SK-N-SH (cell line): ENCODE measurements at regions not wholly inside any gene's neighbourhood (a gene's known extent, or its start where the extent isn't known, plus 50 kb on each side); places are given as distances from the start of the nearest gene placed in this dataset.

ENCODE experiments used
- CTCF ChIA-PET: fragments of 300-600, 350-600 bp; formaldehyde crosslinking; extraction: SDS; loops from one replicate; lab custom pipeline; 2021; lab: Yijun Ruan, JAX
- POLR2A ChIA-PET: fragments of 350-600 bp; sonication (Branson Sonifier 250); formaldehyde crosslinking; extraction: SDS; loops from one replicate; lab custom pipeline; 2020; ENCODE audit warnings: antibody characterized with exemption, inconsistent platforms; lab: Yijun Ruan, JAX
- DNase-seq: peaks from one replicate; pipeline ENCODE4 v3.0.0; 2012
- H2AFZ ChIP-seq: fragments of 200-600 bp; sonication (generic); 2 replicates; pipeline ENCODE4 v1.8.1; 2016; ENCODE audit warnings: antibody characterized with exemption, mild to moderate bottlenecking, low read depth
- H3F3A ChIP-seq: fragments of 200-600 bp; sonication (generic); replicated peaks from 2 replicates; pipeline ENCODE3; 2016; ENCODE audit warnings: antibody characterized with exemption, mild to moderate bottlenecking; ENCODE audit not compliant: insufficient read depth
- H3K27ac ChIP-seq, 2 experiments: fragments of 200-500 bp in 1 of 2; fragments of 200-600 bp in 1 of 2; sonication (Bioruptor generic) in 1 of 2; sonication (generic), shearing (Covaris generic) in 1 of 2; 2 replicates each; pipeline versions ENCODE4 v1.5.1 to v1.6.1; 2014 to 2016; ENCODE audit warnings: low read depth in 2 of 2, inconsistent platforms in 1 of 2, low read length in 1 of 2, mild to moderate bottlenecking in 1 of 2, mixed read lengths in 1 of 2
- H3K27me3 ChIP-seq: fragments of 200-600 bp; sonication (generic), shearing (Covaris generic); 2 replicates; pipeline ENCODE4 v1.6.1; 2016; ENCODE audit warnings: mixed run types; ENCODE audit not compliant: insufficient read depth
- H3K36me3 ChIP-seq, 2 experiments: fragments of 200-500 bp in 1 of 2; fragments of 200-600 bp in 1 of 2; sonication (Bioruptor generic) in 1 of 2; sonication (generic) in 1 of 2; replicated peaks in 1 of 2; 2 replicates each; pipeline versions ENCODE3 to v1.5.1; 2014 to 2016; ENCODE audit warnings: low read length in 1 of 2, mild to moderate bottlenecking in 1 of 2; ENCODE audit not compliant: insufficient read depth in 2 of 2, control insufficient read depth in 1 of 2
- H3K4me1 ChIP-seq, 2 experiments: fragments of 200-500 bp in 1 of 2; fragments of 200-600 bp in 1 of 2; sonication (Bioruptor generic) in 1 of 2; sonication (generic), shearing (Covaris generic) in 1 of 2; 2 replicates each; pipeline versions ENCODE4 v1.5.1 to v1.6.1; 2014 to 2016; ENCODE audit warnings: low read depth in 1 of 2, low read length in 1 of 2, mixed run types in 1 of 2; ENCODE audit not compliant: insufficient read depth in 2 of 2, control insufficient read depth in 1 of 2
- H3K4me2 ChIP-seq: fragments of 200-600 bp; sonication (generic), shearing (Covaris generic); 2 replicates; pipeline ENCODE4 v1.6.1; 2017; ENCODE audit warnings: mixed run types
- H3K4me3 ChIP-seq, 2 experiments: fragments of 200-500 bp in 1 of 2; fragments of 200-600 bp in 1 of 2; sonication (Bioruptor generic) in 1 of 2; sonication (generic), shearing (Covaris generic) in 1 of 2; 2 replicates each; pipeline versions ENCODE4 v1.5.1 to v1.8.1; 2014 to 2016; ENCODE audit warnings: low read depth in 2 of 2, inconsistent platforms in 1 of 2, low read length in 1 of 2, mild to moderate bottlenecking in 1 of 2, mixed read lengths in 1 of 2, moderate library complexity in 1 of 2
- H3K79me2 ChIP-seq: fragments of 200-600 bp; sonication (generic); 2 replicates; pipeline ENCODE4 v1.8.1; 2017; ENCODE audit warnings: mild to moderate bottlenecking; ENCODE audit not compliant: insufficient read depth
- H3K9ac ChIP-seq: fragments of 200-600 bp; sonication (generic); 2 replicates; pipeline ENCODE4 v1.6.1; 2017; ENCODE audit warnings: mixed run types
- H3K9me2 ChIP-seq: fragments of 200-600 bp; sonication (generic); 2 replicates; pipeline ENCODE4 v1.6.1; 2017; ENCODE audit warnings: mixed run types
- H3K9me3 ChIP-seq: fragments of 200-600 bp; sonication (generic); 2 replicates; pipeline ENCODE4 v1.6.1; 2017; ENCODE audit warnings: mixed run types, mild to moderate bottlenecking, moderate library complexity
- H4K20me1 ChIP-seq: fragments of 200-600 bp; sonication (generic); 2 replicates; pipeline ENCODE4 v1.6.1; 2017; ENCODE audit warnings: mild to moderate bottlenecking, mixed run types; ENCODE audit not compliant: insufficient read depth
- CHD2 ChIP-seq: fragments of 150-350 bp; IDR thresholded peaks from 2 replicates; pipeline ENCODE4 v1.6.1; 2018; ENCODE audit warnings: low read length; ENCODE audit not compliant: partially characterized antibody
- ELF1 ChIP-seq: IDR thresholded peaks from 2 replicates; pipeline ENCODE4 v1.4.0; 2012
- EP300 ChIP-seq, 2 experiments: IDR thresholded peaks; 2 replicates each; pipeline versions ENCODE4 v1.4.0 to v1.6.1; 2012; ENCODE audit warnings: borderline replicate concordance in 1 of 2, low read depth in 1 of 2, low read length in 1 of 2
- FOXM1 ChIP-seq: IDR thresholded peaks from 2 replicates; pipeline ENCODE4 v1.4.0; 2012; ENCODE audit warnings: low read depth, mild to moderate bottlenecking
- MAX ChIP-seq: IDR thresholded peaks from 2 replicates; pipeline ENCODE4 v1.4.0; 2012; ENCODE audit warnings: low read depth
- MEF2A ChIP-seq: IDR thresholded peaks from 2 replicates; pipeline ENCODE4 v1.4.0; 2012; ENCODE audit warnings: low read depth, borderline replicate concordance
- NRF1 ChIP-seq: IDR thresholded peaks from 2 replicates; pipeline ENCODE4 v1.6.1; 2012; ENCODE audit warnings: low read depth, mild to moderate bottlenecking, low read length
- RCOR1 ChIP-seq: fragments of 150-350 bp; IDR thresholded peaks from 2 replicates; pipeline ENCODE4 v1.6.1; 2017; ENCODE audit warnings: antibody characterized with exemption, low read length
- RFX5 ChIP-seq: IDR thresholded peaks from 2 replicates; pipeline ENCODE4 v1.6.1; 2012; ENCODE audit warnings: mild to moderate bottlenecking, improper control_type of control experiment, low read length
- RXRA ChIP-seq: IDR thresholded peaks from 2 replicates; pipeline ENCODE4 v1.4.0; 2012; ENCODE audit warnings: low read depth, mild to moderate bottlenecking, borderline replicate concordance
- SIN3A ChIP-seq: IDR thresholded peaks from 2 replicates; pipeline ENCODE4 v1.6.1; 2012; ENCODE audit warnings: low read depth, mild to moderate bottlenecking, low read length, moderate library complexity, borderline replicate concordance
- TAF1 ChIP-seq: IDR thresholded peaks from 2 replicates; pipeline ENCODE4 v1.6.1; 2012; ENCODE audit warnings: low read depth, mild to moderate bottlenecking, low read length, moderate library complexity, borderline replicate concordance
- TEAD4 ChIP-seq: IDR thresholded peaks from 2 replicates; pipeline ENCODE4 v1.4.0; 2012; ENCODE audit warnings: mild to moderate bottlenecking, borderline replicate concordance; ENCODE audit not compliant: insufficient read depth
- YY1 ChIP-seq: IDR thresholded peaks from 2 replicates; pipeline ENCODE4 v1.4.0; 2012; ENCODE audit warnings: low read depth, mild to moderate bottlenecking
- TF ChIP-seq, protein P1 (sequence below): fragments of 200-600 bp; sonication (generic); IDR thresholded peaks from 2 replicates; pipeline ENCODE4 v1.6.1; 2017; ENCODE audit warnings: antibody characterized with exemption, mild to moderate bottlenecking, moderate library complexity
- TF ChIP-seq, protein P2 (sequence below): IDR thresholded peaks from 2 replicates; pipeline ENCODE4 v1.4.0; 2012; ENCODE audit warnings: low read depth, borderline replicate concordance
- TF ChIP-seq, protein P3 (sequence below): IDR thresholded peaks from 2 replicates; pipeline ENCODE4 v1.4.0; 2012; ENCODE audit warnings: low read depth, borderline replicate concordance

GRCh38 chr7:142408794-142409193 is 150.9 kb upstream of the PRSS58 start:
- Histone ChIP-seq H3K9me2 (no peaks in the 10 kb centered on the region), H2AFZ (0 out of 2 replicates have a peak overlapping the region, but pooled peaks have one; percentile 70), H3K27ac (no peak overlapping the region), H3K4me3 (no peak overlapping the region), H4K20me1 (no peaks in the 10 kb centered on the region), H3F3A (no peaks in the 10 kb centered on the region), H3K4me2 (peak overlapping the region; percentile 62; the same call in 1 of the 2 replicates), H3K9ac (no peak overlapping the region), H3K27me3 (no peaks in the 10 kb centered on the region; the same call in 1 of the 2 replicates), H3K9me3 (no peaks in the 10 kb centered on the region), H3K36me3 (no peaks in the 10 kb centered on the region), H3K4me1 (no peaks in the 10 kb centered on the region), H3K79me2 (no peaks in the 10 kb centered on the region)
- DNase-seq = no peak
- no peak for TF ChIP-seq CHD2
- TF ChIP-seq RXRA = no peak
- no peak for TF ChIP-seq TEAD4
- TF ChIP-seq MEF2A = no peak
- no peak for TF ChIP-seq ELF1
- TF ChIP-seq NRF1 = no peak
- TF ChIP-seq, protein P1, sequence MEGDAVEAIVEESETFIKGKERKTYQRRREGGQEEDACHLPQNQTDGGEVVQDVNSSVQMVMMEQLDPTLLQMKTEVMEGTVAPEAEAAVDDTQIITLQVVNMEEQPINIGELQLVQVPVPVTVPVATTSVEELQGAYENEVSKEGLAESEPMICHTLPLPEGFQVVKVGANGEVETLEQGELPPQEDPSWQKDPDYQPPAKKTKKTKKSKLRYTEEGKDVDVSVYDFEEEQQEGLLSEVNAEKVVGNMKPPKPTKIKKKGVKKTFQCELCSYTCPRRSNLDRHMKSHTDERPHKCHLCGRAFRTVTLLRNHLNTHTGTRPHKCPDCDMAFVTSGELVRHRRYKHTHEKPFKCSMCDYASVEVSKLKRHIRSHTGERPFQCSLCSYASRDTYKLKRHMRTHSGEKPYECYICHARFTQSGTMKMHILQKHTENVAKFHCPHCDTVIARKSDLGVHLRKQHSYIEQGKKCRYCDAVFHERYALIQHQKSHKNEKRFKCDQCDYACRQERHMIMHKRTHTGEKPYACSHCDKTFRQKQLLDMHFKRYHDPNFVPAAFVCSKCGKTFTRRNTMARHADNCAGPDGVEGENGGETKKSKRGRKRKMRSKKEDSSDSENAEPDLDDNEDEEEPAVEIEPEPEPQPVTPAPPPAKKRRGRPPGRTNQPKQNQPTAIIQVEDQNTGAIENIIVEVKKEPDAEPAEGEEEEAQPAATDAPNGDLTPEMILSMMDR = no peak
- TF ChIP-seq, protein P2, sequence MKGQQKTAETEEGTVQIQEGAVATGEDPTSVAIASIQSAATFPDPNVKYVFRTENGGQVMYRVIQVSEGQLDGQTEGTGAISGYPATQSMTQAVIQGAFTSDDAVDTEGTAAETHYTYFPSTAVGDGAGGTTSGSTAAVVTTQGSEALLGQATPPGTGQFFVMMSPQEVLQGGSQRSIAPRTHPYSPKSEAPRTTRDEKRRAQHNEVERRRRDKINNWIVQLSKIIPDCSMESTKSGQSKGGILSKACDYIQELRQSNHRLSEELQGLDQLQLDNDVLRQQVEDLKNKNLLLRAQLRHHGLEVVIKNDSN = no peak
- TF ChIP-seq MAX = no peak
- no peak for TF ChIP-seq RCOR1
- TF ChIP-seq FOXM1 = no peak
- no peak for TF ChIP-seq TAF1
- no peak for TF ChIP-seq YY1
- TF ChIP-seq EP300 (IDR thresholded peaks at IDR 0.05; ENCODE audit: borderline replicate concordance in 1 of 2, low read depth in 1 of 2, low read length in 1 of 2) = no peak
- TF ChIP-seq RFX5 = no peak
- no peak for TF ChIP-seq SIN3A
- TF ChIP-seq, protein P3, sequence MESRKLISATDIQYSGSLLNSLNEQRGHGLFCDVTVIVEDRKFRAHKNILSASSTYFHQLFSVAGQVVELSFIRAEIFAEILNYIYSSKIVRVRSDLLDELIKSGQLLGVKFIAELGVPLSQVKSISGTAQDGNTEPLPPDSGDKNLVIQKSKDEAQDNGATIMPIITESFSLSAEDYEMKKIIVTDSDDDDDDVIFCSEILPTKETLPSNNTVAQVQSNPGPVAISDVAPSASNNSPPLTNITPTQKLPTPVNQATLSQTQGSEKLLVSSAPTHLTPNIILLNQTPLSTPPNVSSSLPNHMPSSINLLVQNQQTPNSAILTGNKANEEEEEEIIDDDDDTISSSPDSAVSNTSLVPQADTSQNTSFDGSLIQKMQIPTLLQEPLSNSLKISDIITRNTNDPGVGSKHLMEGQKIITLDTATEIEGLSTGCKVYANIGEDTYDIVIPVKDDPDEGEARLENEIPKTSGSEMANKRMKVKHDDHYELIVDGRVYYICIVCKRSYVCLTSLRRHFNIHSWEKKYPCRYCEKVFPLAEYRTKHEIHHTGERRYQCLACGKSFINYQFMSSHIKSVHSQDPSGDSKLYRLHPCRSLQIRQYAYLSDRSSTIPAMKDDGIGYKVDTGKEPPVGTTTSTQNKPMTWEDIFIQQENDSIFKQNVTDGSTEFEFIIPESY = no peak
- ChIA-PET CTCF (interaction anchor here (0.6 to 1.2 kb wide), 4 partner anchors 9 to 54 kb away, joined by 3 read pairs; no protein-coding TSS in a partner anchor), POLR2A (no interaction called here)
